ENCODE measurements at regions not wholly inside any gene's neighbourhood (a gene's known extent, or its start where the extent isn't known, plus 50 kb on each side); places are given as distances from the start of the nearest gene placed in this dataset. TPM values are rescaled to one million over a fixed set of nuclear protein-coding genes. Genes with fewer than 3 reads are reported as not detected.

DNA sequence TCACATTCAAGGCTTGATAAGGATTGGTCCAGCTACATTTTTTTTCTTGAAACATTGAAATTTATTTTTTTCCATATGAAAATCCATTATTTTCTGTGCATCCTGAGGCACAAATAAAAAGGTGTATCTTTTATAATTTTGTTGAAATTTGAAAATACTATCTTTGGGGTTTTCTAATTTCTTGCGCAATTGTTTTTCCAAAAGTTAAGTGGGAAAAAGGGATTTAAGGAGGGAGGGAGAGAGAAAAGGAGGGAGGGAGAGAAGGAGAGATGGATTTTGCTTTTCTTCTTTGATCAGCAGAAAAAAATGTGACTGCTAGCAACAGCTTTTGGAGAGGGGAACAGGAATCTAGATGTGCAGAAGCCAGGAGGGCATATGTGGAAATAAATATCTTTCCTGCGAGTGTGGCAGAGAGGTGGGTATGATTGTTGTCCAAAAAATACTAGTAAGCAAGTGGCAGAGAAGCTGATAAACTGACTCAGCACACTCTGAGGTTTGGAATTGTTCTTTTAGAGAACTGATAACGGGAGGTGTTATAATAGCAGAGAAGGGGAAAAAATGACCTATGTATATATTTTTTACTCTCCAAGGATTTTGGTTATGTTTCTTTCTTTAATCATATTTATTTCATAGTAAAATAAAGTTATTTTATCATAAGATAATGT is 61.2 kb upstream of the EDNRB start:
- H3K9ac ChIP-seq (ENCODE audit: insufficient read depth in 1 of 2, low read length in 2 of 2) = no peak overlapping the region
- DNase-seq (no peak), ATAC-seq (ENCODE audit: insufficient read depth, low FRiP score) (no peak)
- peaks cover 0 to 2% (median 0%) of the 10 kb centered on the region in 4 donors for H3K9me3 ChIP-seq (ENCODE audit: control insufficient read depth in 4 of 4, insufficient read depth in 3 of 4, low read length in 3 of 4)
- no peak overlapping the region for H3K4me3 ChIP-seq
- H3K27ac ChIP-seq (ENCODE audit: low read depth in 1 of 2, low read length in 1 of 2) = no peak overlapping the region
- WGBS, 2 donors = 82 to 90% methylated on average over 3 of the region's 3 CpGs
- TF ChIP-seq, protein P1, sequence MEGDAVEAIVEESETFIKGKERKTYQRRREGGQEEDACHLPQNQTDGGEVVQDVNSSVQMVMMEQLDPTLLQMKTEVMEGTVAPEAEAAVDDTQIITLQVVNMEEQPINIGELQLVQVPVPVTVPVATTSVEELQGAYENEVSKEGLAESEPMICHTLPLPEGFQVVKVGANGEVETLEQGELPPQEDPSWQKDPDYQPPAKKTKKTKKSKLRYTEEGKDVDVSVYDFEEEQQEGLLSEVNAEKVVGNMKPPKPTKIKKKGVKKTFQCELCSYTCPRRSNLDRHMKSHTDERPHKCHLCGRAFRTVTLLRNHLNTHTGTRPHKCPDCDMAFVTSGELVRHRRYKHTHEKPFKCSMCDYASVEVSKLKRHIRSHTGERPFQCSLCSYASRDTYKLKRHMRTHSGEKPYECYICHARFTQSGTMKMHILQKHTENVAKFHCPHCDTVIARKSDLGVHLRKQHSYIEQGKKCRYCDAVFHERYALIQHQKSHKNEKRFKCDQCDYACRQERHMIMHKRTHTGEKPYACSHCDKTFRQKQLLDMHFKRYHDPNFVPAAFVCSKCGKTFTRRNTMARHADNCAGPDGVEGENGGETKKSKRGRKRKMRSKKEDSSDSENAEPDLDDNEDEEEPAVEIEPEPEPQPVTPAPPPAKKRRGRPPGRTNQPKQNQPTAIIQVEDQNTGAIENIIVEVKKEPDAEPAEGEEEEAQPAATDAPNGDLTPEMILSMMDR (IDR thresholded peaks at IDR 0.05; ENCODE audit: control extremely low read depth, extremely low read depth) = no peak
- no peaks in the 10 kb centered on the region for H3K36me3 ChIP-seq (ENCODE audit: control insufficient read depth in 4 of 4, insufficient read depth in 4 of 4, low read length in 4 of 4)
- H3K27me3 ChIP-seq (ENCODE audit: control insufficient read depth in 3 of 3, insufficient read depth in 3 of 3, low read length in 2 of 3) = no peaks in the 10 kb centered on the region
- H3K4me1 ChIP-seq (ENCODE audit: control insufficient read depth in 5 of 5, insufficient read depth in 5 of 5, low read length in 5 of 5) = no peaks in the 10 kb centered on the region

DNA sequence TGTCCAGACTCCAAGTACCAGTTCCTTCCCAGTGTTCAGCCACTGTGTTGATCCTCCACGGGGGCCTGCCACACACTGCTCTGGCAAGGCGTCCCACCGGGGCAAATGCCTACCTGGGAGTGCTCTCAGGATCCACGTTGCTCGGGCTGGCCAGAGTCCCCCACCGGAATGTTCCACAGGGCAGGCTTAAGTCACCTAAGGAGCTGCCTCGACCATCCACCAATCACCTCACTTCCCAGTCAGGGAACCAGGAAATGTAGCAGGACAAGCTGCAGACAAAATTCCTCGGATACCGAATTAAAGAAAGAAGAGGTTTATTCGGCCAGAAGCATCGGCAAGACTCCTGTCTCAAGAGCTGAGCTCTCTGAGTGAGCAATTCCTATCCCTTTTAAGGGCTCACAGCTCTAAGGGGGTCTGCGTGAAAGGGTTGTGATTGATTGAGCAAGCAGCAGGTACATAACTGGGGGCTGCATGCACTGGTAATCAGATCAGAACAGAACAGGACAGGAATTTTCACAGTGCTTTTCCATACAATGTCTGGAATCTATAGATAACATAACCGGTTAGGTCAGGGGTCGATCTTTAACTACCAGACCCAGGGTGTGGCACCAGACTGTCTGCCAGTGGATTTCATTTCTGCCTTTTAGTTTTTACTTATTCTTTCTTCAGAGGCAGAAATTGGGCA is 56.9 kb upstream of the EDNRB start:
- Histone ChIP-seq H3K4me1 (ENCODE audit: control insufficient read depth in 5 of 5, insufficient read depth in 5 of 5, low read length in 5 of 5) (no peaks in the 10 kb centered on the region), H3K36me3 (ENCODE audit: control insufficient read depth in 4 of 4, insufficient read depth in 4 of 4, low read length in 4 of 4) (no peaks in the 10 kb centered on the region), H3K9ac (ENCODE audit: insufficient read depth in 1 of 2, low read length in 2 of 2) (no peak overlapping the region), H3K9me3 (ENCODE audit: control insufficient read depth in 4 of 4, insufficient read depth in 3 of 4, low read length in 3 of 4) (peaks cover 0 to 2% (median 0%) of the 10 kb centered on the region in 4 donors), H3K27me3 (ENCODE audit: control insufficient read depth in 3 of 3, insufficient read depth in 3 of 3, low read length in 2 of 3) (no peaks in the 10 kb centered on the region), H3K27ac (ENCODE audit: low read depth in 1 of 2, low read length in 1 of 2) (no peak overlapping the region), H3K4me3 (no peak overlapping the region)
- WGBS, 2 donors = 92 to 97% methylated on average over 14 of the region's 14 CpGs
- TF ChIP-seq, protein P1 (IDR thresholded peaks at IDR 0.05; ENCODE audit: control extremely low read depth, extremely low read depth) = no peak
- ATAC-seq (ENCODE audit: insufficient read depth, low FRiP score) (no peak), DNase-seq (no peak)

DNA sequence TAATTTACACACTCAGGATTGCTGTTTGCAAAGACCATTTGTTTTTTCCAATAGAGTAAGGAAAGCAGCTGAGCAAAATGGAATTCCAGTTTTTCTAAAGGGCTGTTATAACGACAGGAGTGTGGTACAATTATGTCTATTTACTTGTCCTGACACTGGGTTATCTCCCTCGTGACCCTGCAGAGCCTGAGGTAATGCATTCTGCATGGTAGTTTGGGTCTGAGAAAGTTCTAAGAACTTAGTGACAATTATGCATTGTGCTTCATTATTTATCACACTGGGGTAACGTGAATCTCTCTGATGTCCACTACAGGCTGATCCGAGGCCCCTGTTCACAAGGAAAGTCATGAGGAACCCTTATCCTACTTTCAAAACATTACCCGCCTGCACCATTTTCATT is 50.7 kb upstream of the EDNRB start:
- no peaks in the 10 kb centered on the region for H3K9me3 ChIP-seq (ENCODE audit: control insufficient read depth in 4 of 4, insufficient read depth in 3 of 4, low read length in 3 of 4)
- TF ChIP-seq, protein P1 (IDR thresholded peaks at IDR 0.05; ENCODE audit: control extremely low read depth, extremely low read depth) = no peak
- WGBS, 2 donors = 89 to 92% methylated on average over 5 of the region's 5 CpGs
- H3K4me3 ChIP-seq = no peak overlapping the region
- ATAC-seq (ENCODE audit: insufficient read depth, low FRiP score) (no peak), DNase-seq (no peak)
- H3K9ac ChIP-seq (ENCODE audit: insufficient read depth in 1 of 2, low read length in 2 of 2) = no peak overlapping the region
- no peaks in the 10 kb centered on the region for H3K27me3 ChIP-seq (ENCODE audit: control insufficient read depth in 3 of 3, insufficient read depth in 3 of 3, low read length in 2 of 3)
- H3K27ac ChIP-seq (ENCODE audit: low read depth in 1 of 2, low read length in 1 of 2) = no peak overlapping the region
- H3K4me1 ChIP-seq (ENCODE audit: control insufficient read depth in 5 of 5, insufficient read depth in 5 of 5, low read length in 5 of 5) = no peaks in the 10 kb centered on the region
- H3K36me3 ChIP-seq (ENCODE audit: control insufficient read depth in 4 of 4, insufficient read depth in 4 of 4, low read length in 4 of 4) = no peaks in the 10 kb centered on the region

Small RNA genes lying in the stretch of these regions (small RNA-seq; reads per million reads assigned to genes)
- not detected for gene RNY3P3 (ENCODE audit: low replicate concordance)
